GM23338 (cell line): ENCODE measurements at regions not wholly inside any gene's neighbourhood (a gene's known extent, or its start where the extent isn't known, plus 50 kb on each side); places are given as distances from the start of the nearest gene placed in this dataset.

Experiments
- CREB1 ChIP-seq: fragments of 250-450 bp; sonication (Bioruptor Pico); IDR thresholded peaks from 2 replicates; pipeline ENCODE4 v1.5.0; 2020; ENCODE audit warnings: low read depth, mild to moderate bottlenecking, moderate library complexity
- EZH2 ChIP-seq: fragments of 200-600 bp; sonication (generic); IDR thresholded peaks from one replicate; pipeline ENCODE4 v1.8.0; 2017; ENCODE audit warnings: antibody characterized with exemption, mild to moderate bottlenecking, low read depth; ENCODE audit not compliant: unreplicated experiment
- JUNB ChIP-seq: IDR thresholded peaks from one replicate; pipeline ENCODE4 v1.6.1; 2016; ENCODE audit warnings: antibody characterized with exemption; ENCODE audit not compliant: unreplicated experiment
- STAT1 ChIP-seq: IDR thresholded peaks from one replicate; pipeline ENCODE4 v1.6.1; 2016; ENCODE audit warnings: antibody characterized with exemption; ENCODE audit not compliant: unreplicated experiment
- ZNF114 ChIP-seq: fragments of 250-450 bp; sonication (Bioruptor Pico); IDR thresholded peaks from 2 replicates; pipeline ENCODE4 v1.5.0; 2020; ENCODE audit warnings: mild to moderate bottlenecking, moderate library complexity
- TF ChIP-seq, protein P1 (sequence below): fragments of 250-450 bp; sonication (Bioruptor Pico); IDR thresholded peaks from 2 replicates; pipeline ENCODE4 v1.5.0; 2020; ENCODE audit warnings: mild to moderate bottlenecking, moderate library complexity
- TF ChIP-seq, protein P2 (sequence below): IDR thresholded peaks from 2 replicates; pipeline ENCODE4 v1.6.1; 2016; ENCODE audit warnings: antibody characterized with exemption
- TF ChIP-seq, protein P3 (sequence below), 2 experiments: fragments of 200-600 bp in 1 of 2; sonication (generic) in 1 of 2; conservative IDR thresholded peaks; 2 replicates each; pipeline versions ENCODE4 v1.5.1 to v1.6.1; 2016 to 2017; ENCODE audit warnings: antibody characterized with exemption in 2 of 2, low read depth in 2 of 2, mild to moderate bottlenecking in 2 of 2, moderate library complexity in 1 of 2

DNA sequence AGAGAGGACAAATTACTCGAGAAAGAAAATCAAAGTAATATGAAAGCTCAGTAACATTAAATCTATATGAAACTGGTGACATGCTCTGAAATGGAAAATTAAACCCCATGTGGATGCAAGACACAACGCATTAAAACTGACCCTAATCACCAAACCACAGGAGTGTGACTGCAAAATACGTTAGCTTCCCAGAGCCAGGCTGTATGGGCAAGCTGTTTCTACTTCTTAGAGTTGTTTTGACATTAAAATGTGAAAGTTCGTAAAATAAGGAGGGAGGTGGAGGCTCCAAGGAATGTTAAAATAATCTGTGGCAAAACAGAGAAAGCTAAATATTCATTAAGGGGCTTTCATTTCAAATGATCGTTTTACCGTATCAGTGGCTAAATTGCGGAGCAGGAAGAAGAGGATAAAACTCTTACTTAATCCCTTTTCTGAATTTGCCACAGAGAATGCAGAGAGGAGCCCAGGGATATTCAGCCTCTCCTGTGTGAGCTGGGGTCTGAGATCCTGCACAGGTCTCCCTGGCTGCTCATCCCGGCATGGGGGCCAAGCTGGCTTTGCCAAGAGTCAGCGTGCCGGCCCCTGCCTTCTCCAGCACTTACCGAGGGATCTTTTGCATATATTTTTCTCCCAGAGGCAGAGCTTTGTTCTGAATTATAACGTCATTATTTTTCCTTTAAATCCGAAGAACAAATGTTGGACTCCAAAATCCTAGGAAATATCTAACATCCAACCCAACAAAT lies 239.8 kb upstream of the THBS1 start (continued):
- TF ChIP-seq, protein P1, sequence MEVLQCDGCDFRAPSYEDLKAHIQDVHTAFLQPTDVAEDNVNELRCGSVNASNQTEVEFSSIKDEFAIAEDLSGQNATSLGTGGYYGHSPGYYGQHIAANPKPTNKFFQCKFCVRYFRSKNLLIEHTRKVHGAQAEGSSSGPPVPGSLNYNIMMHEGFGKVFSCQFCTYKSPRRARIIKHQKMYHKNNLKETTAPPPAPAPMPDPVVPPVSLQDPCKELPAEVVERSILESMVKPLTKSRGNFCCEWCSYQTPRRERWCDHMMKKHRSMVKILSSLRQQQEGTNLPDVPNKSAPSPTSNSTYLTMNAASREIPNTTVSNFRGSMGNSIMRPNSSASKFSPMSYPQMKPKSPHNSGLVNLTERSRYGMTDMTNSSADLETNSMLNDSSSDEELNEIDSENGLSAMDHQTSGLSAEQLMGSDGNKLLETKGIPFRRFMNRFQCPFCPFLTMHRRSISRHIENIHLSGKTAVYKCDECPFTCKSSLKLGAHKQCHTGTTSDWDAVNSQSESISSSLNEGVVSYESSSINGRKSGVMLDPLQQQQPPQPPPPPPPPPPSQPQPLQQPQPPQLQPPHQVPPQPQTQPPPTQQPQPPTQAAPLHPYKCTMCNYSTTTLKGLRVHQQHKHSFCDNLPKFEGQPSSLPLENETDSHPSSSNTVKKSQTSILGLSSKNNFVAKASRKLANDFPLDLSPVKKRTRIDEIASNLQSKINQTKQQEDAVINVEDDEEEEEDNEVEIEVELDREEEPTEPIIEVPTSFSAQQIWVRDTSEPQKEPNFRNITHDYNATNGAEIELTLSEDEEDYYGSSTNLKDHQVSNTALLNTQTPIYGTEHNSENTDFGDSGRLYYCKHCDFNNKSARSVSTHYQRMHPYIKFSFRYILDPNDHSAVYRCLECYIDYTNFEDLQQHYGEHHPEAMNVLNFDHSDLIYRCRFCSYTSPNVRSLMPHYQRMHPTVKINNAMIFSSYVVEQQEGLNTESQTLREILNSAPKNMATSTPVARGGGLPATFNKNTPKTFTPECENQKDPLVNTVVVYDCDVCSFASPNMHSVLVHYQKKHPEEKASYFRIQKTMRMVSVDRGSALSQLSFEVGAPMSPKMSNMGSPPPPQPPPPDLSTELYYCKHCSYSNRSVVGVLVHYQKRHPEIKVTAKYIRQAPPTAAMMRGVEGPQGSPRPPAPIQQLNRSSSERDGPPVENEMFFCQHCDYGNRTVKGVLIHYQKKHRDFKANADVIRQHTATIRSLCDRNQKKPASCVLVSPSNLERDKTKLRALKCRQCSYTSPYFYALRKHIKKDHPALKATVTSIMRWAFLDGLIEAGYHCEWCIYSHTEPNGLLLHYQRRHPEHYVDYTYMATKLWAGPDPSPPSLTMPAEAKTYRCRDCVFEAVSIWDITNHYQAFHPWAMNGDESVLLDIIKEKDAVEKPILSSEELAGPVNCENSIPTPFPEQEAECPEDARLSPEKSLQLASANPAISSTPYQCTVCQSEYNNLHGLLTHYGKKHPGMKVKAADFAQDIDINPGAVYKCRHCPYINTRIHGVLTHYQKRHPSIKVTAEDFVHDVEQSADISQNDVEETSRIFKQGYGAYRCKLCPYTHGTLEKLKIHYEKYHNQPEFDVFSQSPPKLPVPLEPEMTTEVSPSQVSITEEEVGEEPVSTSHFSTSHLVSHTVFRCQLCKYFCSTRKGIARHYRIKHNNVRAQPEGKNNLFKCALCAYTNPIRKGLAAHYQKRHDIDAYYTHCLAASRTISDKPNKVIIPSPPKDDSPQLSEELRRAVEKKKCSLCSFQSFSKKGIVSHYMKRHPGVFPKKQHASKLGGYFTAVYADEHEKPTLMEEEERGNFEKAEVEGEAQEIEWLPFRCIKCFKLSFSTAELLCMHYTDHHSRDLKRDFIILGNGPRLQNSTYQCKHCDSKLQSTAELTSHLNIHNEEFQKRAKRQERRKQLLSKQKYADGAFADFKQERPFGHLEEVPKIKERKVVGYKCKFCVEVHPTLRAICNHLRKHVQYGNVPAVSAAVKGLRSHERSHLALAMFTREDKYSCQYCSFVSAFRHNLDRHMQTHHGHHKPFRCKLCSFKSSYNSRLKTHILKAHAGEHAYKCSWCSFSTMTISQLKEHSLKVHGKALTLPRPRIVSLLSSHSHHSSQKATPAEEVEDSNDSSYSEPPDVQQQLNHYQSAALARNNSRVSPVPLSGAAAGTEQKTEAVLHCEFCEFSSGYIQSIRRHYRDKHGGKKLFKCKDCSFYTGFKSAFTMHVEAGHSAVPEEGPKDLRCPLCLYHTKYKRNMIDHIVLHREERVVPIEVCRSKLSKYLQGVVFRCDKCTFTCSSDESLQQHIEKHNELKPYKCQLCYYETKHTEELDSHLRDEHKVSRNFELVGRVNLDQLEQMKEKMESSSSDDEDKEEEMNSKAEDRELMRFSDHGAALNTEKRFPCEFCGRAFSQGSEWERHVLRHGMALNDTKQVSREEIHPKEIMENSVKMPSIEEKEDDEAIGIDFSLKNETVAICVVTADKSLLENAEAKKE (CRISPR knock-in tag): no peak
- TF ChIP-seq, protein P2, sequence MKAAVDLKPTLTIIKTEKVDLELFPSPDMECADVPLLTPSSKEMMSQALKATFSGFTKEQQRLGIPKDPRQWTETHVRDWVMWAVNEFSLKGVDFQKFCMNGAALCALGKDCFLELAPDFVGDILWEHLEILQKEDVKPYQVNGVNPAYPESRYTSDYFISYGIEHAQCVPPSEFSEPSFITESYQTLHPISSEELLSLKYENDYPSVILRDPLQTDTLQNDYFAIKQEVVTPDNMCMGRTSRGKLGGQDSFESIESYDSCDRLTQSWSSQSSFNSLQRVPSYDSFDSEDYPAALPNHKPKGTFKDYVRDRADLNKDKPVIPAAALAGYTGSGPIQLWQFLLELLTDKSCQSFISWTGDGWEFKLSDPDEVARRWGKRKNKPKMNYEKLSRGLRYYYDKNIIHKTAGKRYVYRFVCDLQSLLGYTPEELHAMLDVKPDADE: no peak
- no peak for TF ChIP-seq JUNB
- no peak for TF ChIP-seq CREB1
- TF ChIP-seq EZH2: no peak
- TF ChIP-seq, protein P3, sequence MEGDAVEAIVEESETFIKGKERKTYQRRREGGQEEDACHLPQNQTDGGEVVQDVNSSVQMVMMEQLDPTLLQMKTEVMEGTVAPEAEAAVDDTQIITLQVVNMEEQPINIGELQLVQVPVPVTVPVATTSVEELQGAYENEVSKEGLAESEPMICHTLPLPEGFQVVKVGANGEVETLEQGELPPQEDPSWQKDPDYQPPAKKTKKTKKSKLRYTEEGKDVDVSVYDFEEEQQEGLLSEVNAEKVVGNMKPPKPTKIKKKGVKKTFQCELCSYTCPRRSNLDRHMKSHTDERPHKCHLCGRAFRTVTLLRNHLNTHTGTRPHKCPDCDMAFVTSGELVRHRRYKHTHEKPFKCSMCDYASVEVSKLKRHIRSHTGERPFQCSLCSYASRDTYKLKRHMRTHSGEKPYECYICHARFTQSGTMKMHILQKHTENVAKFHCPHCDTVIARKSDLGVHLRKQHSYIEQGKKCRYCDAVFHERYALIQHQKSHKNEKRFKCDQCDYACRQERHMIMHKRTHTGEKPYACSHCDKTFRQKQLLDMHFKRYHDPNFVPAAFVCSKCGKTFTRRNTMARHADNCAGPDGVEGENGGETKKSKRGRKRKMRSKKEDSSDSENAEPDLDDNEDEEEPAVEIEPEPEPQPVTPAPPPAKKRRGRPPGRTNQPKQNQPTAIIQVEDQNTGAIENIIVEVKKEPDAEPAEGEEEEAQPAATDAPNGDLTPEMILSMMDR (conservative IDR thresholded peaks at IDR 0.05; ENCODE audit: low read depth in 2 of 2): no peak
- TF ChIP-seq STAT1: no peak
- TF ChIP-seq ZNF114 (CRISPR knock-in tag): no peak
